GM20000 (cell line): ENCODE measurements at regions not wholly inside any gene's neighbourhood (a gene's known extent, or its start where the extent isn't known, plus 50 kb on each side); places are given as distances from the start of the nearest gene placed in this dataset.
A peak's percentile ranks its signal among the peaks of the same experiment; 100 is the strongest.

Experiments
- DNase-seq: peaks from one replicate; pipeline ENCODE4 v3.0.0; 2012; ENCODE audit warnings: low spot score
- TF ChIP-seq, protein P1 (sequence below): IDR thresholded peaks from 2 replicates; pipeline ENCODE4 v1.5.1; 2012; ENCODE audit warnings: mild to moderate bottlenecking, control low read depth; ENCODE audit errors: extremely low read depth, missing control alignments

DNA sequence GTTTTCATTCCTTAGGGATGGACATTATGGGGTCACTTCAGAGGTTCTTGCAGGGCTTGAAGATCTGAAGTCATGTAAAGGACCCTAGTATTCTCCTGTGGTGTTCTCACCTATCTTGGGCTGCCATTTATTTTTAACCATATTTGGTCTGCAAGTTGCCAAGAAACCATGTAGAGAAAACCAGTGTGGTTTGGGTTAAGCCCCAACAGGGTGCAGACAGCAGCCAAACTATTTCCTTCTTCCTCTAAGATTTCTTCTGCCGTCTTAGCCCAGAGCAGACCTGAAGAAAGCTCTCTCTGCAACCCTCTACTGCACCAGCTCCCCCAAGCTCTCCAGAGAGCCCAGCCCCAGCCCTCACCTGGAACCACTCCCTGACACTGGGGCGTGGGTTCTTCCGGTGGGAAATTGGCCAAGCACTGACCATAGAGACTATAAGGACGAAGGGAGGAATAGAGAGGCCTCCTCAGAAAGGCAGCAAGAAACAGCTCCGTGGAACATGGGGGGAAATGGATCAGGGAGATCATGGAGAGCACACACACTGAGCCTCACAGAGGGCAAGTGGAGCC, 136.6 kb downstream of the SYF2 start:
- peak; percentile 48 for DNase-seq
- TF ChIP-seq, protein P1, sequence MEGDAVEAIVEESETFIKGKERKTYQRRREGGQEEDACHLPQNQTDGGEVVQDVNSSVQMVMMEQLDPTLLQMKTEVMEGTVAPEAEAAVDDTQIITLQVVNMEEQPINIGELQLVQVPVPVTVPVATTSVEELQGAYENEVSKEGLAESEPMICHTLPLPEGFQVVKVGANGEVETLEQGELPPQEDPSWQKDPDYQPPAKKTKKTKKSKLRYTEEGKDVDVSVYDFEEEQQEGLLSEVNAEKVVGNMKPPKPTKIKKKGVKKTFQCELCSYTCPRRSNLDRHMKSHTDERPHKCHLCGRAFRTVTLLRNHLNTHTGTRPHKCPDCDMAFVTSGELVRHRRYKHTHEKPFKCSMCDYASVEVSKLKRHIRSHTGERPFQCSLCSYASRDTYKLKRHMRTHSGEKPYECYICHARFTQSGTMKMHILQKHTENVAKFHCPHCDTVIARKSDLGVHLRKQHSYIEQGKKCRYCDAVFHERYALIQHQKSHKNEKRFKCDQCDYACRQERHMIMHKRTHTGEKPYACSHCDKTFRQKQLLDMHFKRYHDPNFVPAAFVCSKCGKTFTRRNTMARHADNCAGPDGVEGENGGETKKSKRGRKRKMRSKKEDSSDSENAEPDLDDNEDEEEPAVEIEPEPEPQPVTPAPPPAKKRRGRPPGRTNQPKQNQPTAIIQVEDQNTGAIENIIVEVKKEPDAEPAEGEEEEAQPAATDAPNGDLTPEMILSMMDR, result no peak

DNA sequence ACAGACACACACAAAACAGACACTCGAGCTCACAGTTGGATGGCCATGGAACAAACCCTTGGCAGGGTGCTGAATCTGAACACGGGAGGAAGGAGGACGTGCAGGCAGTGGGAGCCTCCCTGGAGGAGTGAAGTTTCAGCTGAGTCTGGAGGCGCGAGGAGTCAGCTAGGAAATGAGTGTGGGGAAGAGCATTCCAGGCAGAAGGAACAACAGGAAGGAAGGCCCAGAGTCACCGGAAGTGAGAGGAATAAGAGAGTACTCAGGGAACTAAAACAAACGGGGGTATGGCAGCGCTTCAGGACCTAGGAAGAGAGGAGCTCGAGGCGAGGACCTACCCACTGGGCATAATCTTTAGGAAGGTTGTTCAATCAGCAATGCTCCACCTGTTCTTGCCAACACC, 137.3 kb downstream of the SYF2 start:
- TF ChIP-seq, protein P1, result no peak
- no peak for DNase-seq

DNA sequence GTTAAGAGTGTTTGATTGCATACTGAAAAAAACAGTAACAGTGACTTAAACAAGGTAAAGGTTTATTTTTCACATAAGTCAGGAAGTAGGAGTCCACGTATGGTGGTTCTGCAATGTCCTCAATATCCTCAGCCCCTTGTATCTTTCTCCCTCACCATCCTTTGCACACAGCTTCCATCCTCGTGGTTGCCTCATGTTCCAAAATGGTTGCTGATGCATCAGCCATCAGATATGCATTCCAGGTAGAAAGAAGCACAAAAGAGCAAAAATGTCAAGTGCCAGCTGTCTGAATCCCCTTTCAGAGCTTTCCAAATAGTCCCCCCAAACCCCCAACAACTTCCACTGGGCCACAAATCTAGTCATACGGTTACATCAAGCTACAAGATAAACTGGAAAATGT, 138.1 kb downstream of the SYF2 start:
- TF ChIP-seq, protein P1, result no peak
- DNase-seq, result no peak

DNA sequence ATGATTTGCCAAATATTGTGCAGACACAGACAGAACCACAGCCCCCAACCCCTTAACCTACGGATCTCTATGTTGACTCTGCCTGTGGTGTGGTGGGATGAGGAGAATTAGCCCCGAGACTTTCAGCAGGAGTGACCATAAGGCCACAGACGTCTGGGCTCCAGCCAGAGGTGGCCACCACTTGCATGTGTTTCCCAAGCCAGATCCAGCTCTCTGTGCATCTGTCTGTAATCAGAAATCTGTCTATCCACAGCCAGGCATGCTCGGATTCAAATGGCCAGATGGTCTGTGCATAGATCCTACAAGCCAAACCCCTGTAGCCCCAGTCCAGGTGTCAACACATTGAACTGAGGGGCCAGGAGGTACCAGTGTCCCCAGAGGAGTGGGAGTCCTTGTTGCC, 140.6 kb downstream of the SYF2 start:
- DNase-seq, result no peak

DNA sequence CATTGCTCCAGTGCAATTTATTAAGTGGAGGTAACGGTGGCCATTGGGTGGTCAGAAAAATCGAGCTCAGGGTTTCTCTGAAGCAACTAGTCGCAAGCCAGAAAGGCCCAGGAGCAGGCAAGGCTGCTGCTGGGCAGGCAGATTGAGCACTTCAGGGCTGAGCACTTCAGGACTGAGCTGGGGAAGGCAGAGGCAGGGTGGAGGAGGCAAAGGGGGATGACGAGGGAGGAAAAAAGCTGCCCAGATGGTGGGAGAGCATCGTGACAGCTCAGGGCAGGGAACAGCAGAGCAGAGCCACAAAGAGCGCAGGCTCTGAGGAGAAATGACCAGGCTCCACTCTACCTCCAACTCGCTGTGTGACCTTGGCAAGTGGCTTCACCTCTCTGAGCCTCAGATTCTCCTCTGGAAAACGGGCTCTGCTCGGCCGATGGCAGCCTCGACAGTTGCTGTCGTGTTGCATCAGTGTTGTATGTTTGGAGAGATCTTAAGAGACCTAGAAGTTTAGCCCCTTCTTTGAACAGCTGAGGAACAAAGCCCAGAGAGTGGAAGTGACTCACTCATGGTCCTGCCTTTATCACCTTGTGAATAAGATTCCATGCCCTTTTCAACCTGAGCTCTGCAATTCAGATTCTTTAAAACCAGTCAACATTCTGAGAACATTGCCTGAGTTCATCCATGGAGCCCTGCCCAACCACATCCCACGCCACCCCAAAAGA, 141.4 kb downstream of the SYF2 start:
- DNase-seq, result no peak
- TF ChIP-seq, protein P1, result no peak

More for the DNA sequence above, 140.6 kb downstream of the SYF2 start:
- TF ChIP-seq, protein P1, result no peak

DNA sequence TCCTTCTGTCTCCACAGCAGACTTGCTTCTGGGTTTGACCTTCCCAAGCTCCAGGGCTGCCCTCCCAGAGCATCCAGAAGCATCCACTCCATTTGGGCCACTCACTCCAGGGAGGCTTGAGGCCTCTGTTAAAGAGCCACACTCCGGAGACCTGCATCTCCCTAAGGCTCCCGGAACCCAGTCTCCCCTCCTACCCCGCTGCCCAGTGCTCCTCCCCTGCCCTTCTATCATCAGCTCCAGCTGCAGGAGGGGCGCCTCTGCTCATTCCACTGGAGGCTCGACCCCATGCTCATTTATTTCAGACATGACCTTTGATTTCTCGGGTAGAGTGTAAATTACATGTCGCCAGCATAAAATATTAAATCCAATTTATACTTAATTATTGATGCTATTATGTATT, 142.5 kb downstream of the SYF2 start:
- DNase-seq, result no peak
- TF ChIP-seq, protein P1, result no peak

DNA sequence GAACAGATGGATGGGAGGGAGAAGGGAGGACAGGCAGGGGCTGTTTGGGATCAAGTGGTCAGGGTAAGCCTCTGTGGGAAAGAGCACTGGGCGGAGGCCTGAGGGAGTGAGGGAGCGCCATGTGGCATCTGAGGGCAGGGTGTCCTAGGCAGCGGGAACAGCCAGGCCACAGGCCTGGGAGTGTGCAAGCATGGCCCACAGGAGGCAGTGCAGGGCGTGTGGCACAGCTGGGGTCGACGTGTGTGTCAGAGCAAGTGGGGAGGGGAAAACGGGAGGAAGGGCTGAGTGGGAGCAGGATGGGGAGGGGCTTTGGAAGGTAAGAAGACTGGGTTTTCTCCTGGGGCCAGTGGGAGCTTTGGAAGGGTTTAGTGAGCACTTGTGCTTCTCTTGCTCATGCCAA, 143.4 kb downstream of the SYF2 start:
- no peak for DNase-seq
- TF ChIP-seq, protein P1, result no peak
